Osteocyte (in vitro differentiated cells): ENCODE measurements at regions not wholly inside any gene's neighbourhood (a gene's known extent, or its start where the extent isn't known, plus 50 kb on each side); places are given as distances from the start of the nearest gene placed in this dataset.

Experiments
- DNase-seq: peaks from one replicate; pipeline ENCODE4 v3.0.0; 2021; ENCODE audit warnings: mixed read lengths; ENCODE audit not compliant: unreplicated experiment; ENCODE audit errors: extremely low spot score
- H3K27ac Mint-ChIP-seq: one replicate; pipeline ENCODE4 v1.8.0; 2021; ENCODE audit warnings: mild to moderate bottlenecking, mixed read lengths; ENCODE audit not compliant: unreplicated experiment
- H3K27me3 Mint-ChIP-seq: one replicate; pipeline ENCODE4 v1.8.0; 2021; ENCODE audit warnings: mixed read lengths; ENCODE audit not compliant: unreplicated experiment
- H3K36me3 Mint-ChIP-seq: one replicate; pipeline ENCODE4 v1.8.0; 2021; ENCODE audit warnings: mixed read lengths; ENCODE audit not compliant: unreplicated experiment
- H3K4me1 Mint-ChIP-seq: one replicate; pipeline ENCODE4 v1.8.0; 2021; ENCODE audit warnings: mixed read lengths; ENCODE audit not compliant: unreplicated experiment
- H3K4me3 Mint-ChIP-seq: one replicate; pipeline ENCODE4 v1.8.0; 2021; ENCODE audit warnings: mild to moderate bottlenecking, moderate library complexity, mixed read lengths; ENCODE audit not compliant: unreplicated experiment
- H3K9me3 Mint-ChIP-seq: one replicate; pipeline ENCODE4 v1.8.0; 2021; ENCODE audit warnings: mixed read lengths; ENCODE audit not compliant: unreplicated experiment
- CTCF ChIP-seq: fragments of 200-600 bp; sonication (generic); IDR thresholded peaks from 2 replicates; pipeline ENCODE4 v1.5.0; 2021; ENCODE audit warnings: antibody characterized with exemption, mild to moderate bottlenecking, moderate library complexity

- TF ChIP-seq CTCF: no peak
- Mint-ChIP-seq H3K4me3 (no peak overlapping the region), H3K4me1 (no peaks in the 10 kb centered on the region), H3K36me3 (no peaks in the 10 kb centered on the region), H3K27ac (no peak overlapping the region), H3K27me3 (no peaks in the 10 kb centered on the region), H3K9me3 (peaks cover 21% of the 10 kb centered on the region)
- peak; percentile 57 for DNase-seq
Observed at GRCh38 chr2:129757366-129757914, 222.0 kb upstream of the RAB6C start.

- DNase-seq: no peak
- Mint-ChIP-seq H3K27ac (no peak overlapping the region), H3K36me3 (no peaks in the 10 kb centered on the region), H3K4me3 (no peak overlapping the region), H3K9me3 (peaks cover 17% of the 10 kb centered on the region), H3K27me3 (no peaks in the 10 kb centered on the region), H3K4me1 (no peaks in the 10 kb centered on the region)
- no peak for TF ChIP-seq CTCF
Observed at GRCh38 chr2:129757915-129758783, 221.3 kb upstream of the RAB6C start.

- DNase-seq: peak; percentile 76
- no peak for TF ChIP-seq CTCF
- H3K27ac Mint-ChIP-seq: no peak overlapping the region
- H3K9me3 Mint-ChIP-seq: peaks cover 14% of the 10 kb centered on the region
- H3K27me3 Mint-ChIP-seq: no peaks in the 10 kb centered on the region
- no peaks in the 10 kb centered on the region for H3K4me1 Mint-ChIP-seq
- H3K36me3 Mint-ChIP-seq: no peaks in the 10 kb centered on the region
- H3K4me3 Mint-ChIP-seq: no peak overlapping the region
Observed at GRCh38 chr2:129758784-129759471, 220.5 kb upstream of the RAB6C start.

GRCh38 chr2:129759472-129760010 lies 219.9 kb upstream of the RAB6C start:
- no peak for DNase-seq
- H3K27ac Mint-ChIP-seq: no peak overlapping the region
- H3K9me3 Mint-ChIP-seq: peaks cover 11% of the 10 kb centered on the region
- no peaks in the 10 kb centered on the region for H3K36me3 Mint-ChIP-seq
- no peak for TF ChIP-seq CTCF
- H3K4me3 Mint-ChIP-seq: no peak overlapping the region
- no peaks in the 10 kb centered on the region for H3K4me1 Mint-ChIP-seq
- H3K27me3 Mint-ChIP-seq: no peaks in the 10 kb centered on the region

GRCh38 chr2:129760669-129761068 lies 218.8 kb upstream of the RAB6C start:
- no peak for TF ChIP-seq CTCF
- Mint-ChIP-seq H3K4me3 (no peak overlapping the region), H3K9me3 (peaks cover 5% of the 10 kb centered on the region), H3K36me3 (no peaks in the 10 kb centered on the region), H3K27me3 (no peaks in the 10 kb centered on the region), H3K4me1 (no peaks in the 10 kb centered on the region), H3K27ac (no peak overlapping the region)
- peak; percentile 80 for DNase-seq
